ENCODE measurements at regions not wholly inside any gene's neighbourhood (a gene's known extent, or its start where the extent isn't known, plus 50 kb on each side); places are given as distances from the start of the nearest gene placed in this dataset.

GRCh38 chr5:117752403-117752802, 1177.8 kb upstream of the SEMA6A start:
- TF ChIP-seq, protein P1, sequence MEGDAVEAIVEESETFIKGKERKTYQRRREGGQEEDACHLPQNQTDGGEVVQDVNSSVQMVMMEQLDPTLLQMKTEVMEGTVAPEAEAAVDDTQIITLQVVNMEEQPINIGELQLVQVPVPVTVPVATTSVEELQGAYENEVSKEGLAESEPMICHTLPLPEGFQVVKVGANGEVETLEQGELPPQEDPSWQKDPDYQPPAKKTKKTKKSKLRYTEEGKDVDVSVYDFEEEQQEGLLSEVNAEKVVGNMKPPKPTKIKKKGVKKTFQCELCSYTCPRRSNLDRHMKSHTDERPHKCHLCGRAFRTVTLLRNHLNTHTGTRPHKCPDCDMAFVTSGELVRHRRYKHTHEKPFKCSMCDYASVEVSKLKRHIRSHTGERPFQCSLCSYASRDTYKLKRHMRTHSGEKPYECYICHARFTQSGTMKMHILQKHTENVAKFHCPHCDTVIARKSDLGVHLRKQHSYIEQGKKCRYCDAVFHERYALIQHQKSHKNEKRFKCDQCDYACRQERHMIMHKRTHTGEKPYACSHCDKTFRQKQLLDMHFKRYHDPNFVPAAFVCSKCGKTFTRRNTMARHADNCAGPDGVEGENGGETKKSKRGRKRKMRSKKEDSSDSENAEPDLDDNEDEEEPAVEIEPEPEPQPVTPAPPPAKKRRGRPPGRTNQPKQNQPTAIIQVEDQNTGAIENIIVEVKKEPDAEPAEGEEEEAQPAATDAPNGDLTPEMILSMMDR (conservative IDR thresholded peaks at IDR 0.05 in 1 of 2, IDR thresholded peaks at IDR 0.05 in 1 of 2; ENCODE audit: extremely low read depth in 1 of 2, insufficient read depth in 1 of 2, low read depth in 1 of 2, low read length in 2 of 2) = no peak
- no peak for TF ChIP-seq EZH2 (IDR thresholded peaks at IDR 0.05; ENCODE audit: borderline replicate concordance, low read length)

Measured in mammary epithelial cell (primary cell).